Tibial artery (tissue), 4 donors: ENCODE measurements at regions not wholly inside any gene's neighbourhood (a gene's known extent, or its start where the extent isn't known, plus 50 kb on each side); places are given as distances from the start of the nearest gene placed in this dataset.

Experiments
- DNase-seq, 2 donors: peaks; one replicate each; pipeline ENCODE4 v3.0.0-alpha.2; 2019
- H3K27ac ChIP-seq, 2 donors: fragments of 200-600 bp; sonication (generic) in 1 of 2; 1 replicate in 1 of 2; 2 replicates in 1 of 2; pipeline ENCODE4 v1.5.1; 2018 to 2019; ENCODE audit warnings: mild to moderate bottlenecking in 1 of 2
- H3K27me3 ChIP-seq, 2 donors: fragments of 200-600 bp; sonication (generic) in 1 of 2; one replicate each; pipeline versions ENCODE4 v1.5.1 to v1.6.0; 2016 to 2019
- H3K36me3 ChIP-seq, 3 donors: fragments of 200-600 bp; sonication (generic) in 2 of 3; one replicate each; pipeline ENCODE4 v1.5.1; 2016 to 2019; ENCODE audit warnings: mild to moderate bottlenecking in 2 of 3
- H3K4me1 ChIP-seq, 4 donors: fragments of 200-600 bp; sonication (generic) in 2 of 4; 1 replicate in 3 of 4; 2 replicates in 1 of 4; pipeline ENCODE4 v1.5.1; 2016 to 2019
- H3K4me3 ChIP-seq, 2 donors: fragments of 200-600 bp; sonication (generic) in 1 of 2; 1 replicate in 1 of 2; 2 replicates in 1 of 2; pipeline ENCODE4 v1.5.1; 2018 to 2019; ENCODE audit warnings: mild to moderate bottlenecking in 2 of 2
- H3K9me3 ChIP-seq, 3 donors: fragments of 200-600 bp; sonication (generic) in 1 of 3; one replicate each; pipeline ENCODE4 v1.5.1; 2016 to 2019
- CTCF ChIP-seq, 2 experiments: fragments of 200-600 bp in 1 of 2; fragments of 450-650 bp in 1 of 2; IDR thresholded peaks; one replicate each; pipeline ENCODE4 v1.5.1; 2017 to 2019; ENCODE audit warnings: antibody characterized with exemption in 2 of 2, mild to moderate bottlenecking in 1 of 2, moderate library complexity in 1 of 2
- intact Hi-C: fragments of 100-400 bp; cut with DNase I; formaldehyde crosslinking; loops from one replicate; pipeline ENCODE4 v1.15.0; 2023; ENCODE audit warnings: low total_unique reads

- no peak for TF ChIP-seq CTCF (IDR thresholded peaks at IDR 0.05)
- intact Hi-C loops = no loop called here
- Histone ChIP-seq H3K27ac (no peak overlapping the region), H3K4me3 (no peak overlapping the region), H3K36me3 (no peaks in the 10 kb centered on the region), H3K27me3 (no peaks in the 10 kb centered on the region), H3K4me1 (no peaks in the 10 kb centered on the region), H3K9me3 (no peaks in the 10 kb centered on the region)
- no peak for DNase-seq
Observed at GRCh38 chr12:13606290-13606689, 375.1 kb downstream of the GRIN2B start.

- no peak for DNase-seq
- Histone ChIP-seq H3K27ac (no peak overlapping the region), H3K36me3 (no peaks in the 10 kb centered on the region), H3K4me1 (no peaks in the 10 kb centered on the region), H3K9me3 (no peaks in the 10 kb centered on the region), H3K27me3 (no peaks in the 10 kb centered on the region), H3K4me3 (no peak overlapping the region)
- no peak for TF ChIP-seq CTCF (IDR thresholded peaks at IDR 0.05)
- intact Hi-C loops = no loop called here
Observed at GRCh38 chr12:13603953-13604352, 377.4 kb downstream of the GRIN2B start.

- H3K27me3 ChIP-seq = no peaks in the 10 kb centered on the region
- H3K27ac ChIP-seq = no peak overlapping the region
- no peak overlapping the region for H3K4me3 ChIP-seq
- no peak for DNase-seq
- TF ChIP-seq CTCF (IDR thresholded peaks at IDR 0.05) = no peak
- no peaks in the 10 kb centered on the region for H3K9me3 ChIP-seq
- H3K4me1 ChIP-seq = no peaks in the 10 kb centered on the region
- intact Hi-C loops = no loop called here
- no peaks in the 10 kb centered on the region for H3K36me3 ChIP-seq
Observed at GRCh38 chr12:13602172-13602571, 379.2 kb downstream of the GRIN2B start.

- Histone ChIP-seq H3K4me1 (no peaks in the 10 kb centered on the region), H3K27ac (no peak overlapping the region), H3K4me3 (no peak overlapping the region), H3K9me3 (no peaks in the 10 kb centered on the region), H3K36me3 (no peaks in the 10 kb centered on the region), H3K27me3 (no peaks in the 10 kb centered on the region)
- DNase-seq = no peak
- TF ChIP-seq CTCF (IDR thresholded peaks at IDR 0.05) = no peak
- intact Hi-C loops = no loop called here
Observed at GRCh38 chr12:13599176-13599575, 382.2 kb downstream of the GRIN2B start.

- Histone ChIP-seq H3K4me1 (no peaks in the 10 kb centered on the region), H3K27me3 (no peaks in the 10 kb centered on the region), H3K4me3 (no peak overlapping the region), H3K9me3 (no peaks in the 10 kb centered on the region), H3K27ac (no peak overlapping the region), H3K36me3 (no peaks in the 10 kb centered on the region)
- no peak for TF ChIP-seq CTCF (IDR thresholded peaks at IDR 0.05)
- intact Hi-C loops = no loop called here
- no peak for DNase-seq
Observed at GRCh38 chr12:13597837-13598236, 383.6 kb downstream of the GRIN2B start.

GRCh38 chr12:13597166-13597565, 384.2 kb downstream of the GRIN2B start:
- Histone ChIP-seq H3K4me3 (no peak overlapping the region), H3K27me3 (no peaks in the 10 kb centered on the region), H3K27ac (no peak overlapping the region), H3K9me3 (no peaks in the 10 kb centered on the region), H3K4me1 (no peaks in the 10 kb centered on the region), H3K36me3 (no peaks in the 10 kb centered on the region)
- DNase-seq = no peak
- TF ChIP-seq CTCF (IDR thresholded peaks at IDR 0.05) = no peak
- intact Hi-C loops = no loop called here
